ENCODE measurements at regions not wholly inside any gene's neighbourhood (a gene's known extent, or its start where the extent isn't known, plus 50 kb on each side); places are given as distances from the start of the nearest gene placed in this dataset.

- TF ChIP-seq RFX1 (IDR thresholded peaks at IDR 0.05) = no peak
- no peak for TF ChIP-seq ZNF668 (CRISPR knock-in tag; IDR thresholded peaks at IDR 0.05)
- TF ChIP-seq JUND (IDR thresholded peaks at IDR 0.05; ENCODE audit: borderline replicate concordance, low read depth, low read length) = no peak
- TF ChIP-seq JUND (tag; IDR thresholded peaks at IDR 0.05; ENCODE audit: borderline replicate concordance, low read depth, low read length) = no peak
- no peak for TF ChIP-seq GTF2A2 (tag; IDR thresholded peaks at IDR 0.05)
- TF ChIP-seq PML (IDR thresholded peaks at IDR 0.05; ENCODE audit: low read length) = no peak
- TF ChIP-seq, protein P1, sequence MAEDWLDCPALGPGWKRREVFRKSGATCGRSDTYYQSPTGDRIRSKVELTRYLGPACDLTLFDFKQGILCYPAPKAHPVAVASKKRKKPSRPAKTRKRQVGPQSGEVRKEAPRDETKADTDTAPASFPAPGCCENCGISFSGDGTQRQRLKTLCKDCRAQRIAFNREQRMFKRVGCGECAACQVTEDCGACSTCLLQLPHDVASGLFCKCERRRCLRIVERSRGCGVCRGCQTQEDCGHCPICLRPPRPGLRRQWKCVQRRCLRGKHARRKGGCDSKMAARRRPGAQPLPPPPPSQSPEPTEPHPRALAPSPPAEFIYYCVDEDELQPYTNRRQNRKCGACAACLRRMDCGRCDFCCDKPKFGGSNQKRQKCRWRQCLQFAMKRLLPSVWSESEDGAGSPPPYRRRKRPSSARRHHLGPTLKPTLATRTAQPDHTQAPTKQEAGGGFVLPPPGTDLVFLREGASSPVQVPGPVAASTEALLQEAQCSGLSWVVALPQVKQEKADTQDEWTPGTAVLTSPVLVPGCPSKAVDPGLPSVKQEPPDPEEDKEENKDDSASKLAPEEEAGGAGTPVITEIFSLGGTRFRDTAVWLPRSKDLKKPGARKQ (CRISPR knock-in tag; IDR thresholded peaks at IDR 0.05) = no peak
Observed at GRCh38 chr6:99148111-99148510, 200.4 kb upstream of the FBXL4 start (continued).

GRCh38 chr6:99147206-99147605 is 199.5 kb upstream of the FBXL4 start:
- Histone ChIP-seq H2AFZ (ENCODE audit: low read depth, low read length) (no peak overlapping the region), H3K4me2 (ENCODE audit: insufficient read depth, low read length) (no peak overlapping the region), H3K9ac (ENCODE audit: insufficient read depth in 1 of 2, low read depth in 2 of 2, low read length in 2 of 2) (no peak overlapping the region), H3K9me3 (replicated peaks; ENCODE audit: control insufficient read depth, insufficient read depth, low read depth, low read length) (no peaks in the 10 kb centered on the region), H3K36me3 (ENCODE audit: control insufficient read depth, insufficient read depth, low read length) (no peaks in the 10 kb centered on the region), H3K79me2 (ENCODE audit: control insufficient read depth, insufficient read depth, low read length) (no peaks in the 10 kb centered on the region), H3K27me3 (ENCODE audit: control insufficient read depth in 2 of 2, insufficient read depth in 2 of 2, low read length in 2 of 2) (peaks cover 0 to 2% of the 10 kb centered on the region in 2 experiments; a peak in 1 of 5 replicates), H3K4me3 (no peak overlapping the region), H4K20me1 (replicated peaks; ENCODE audit: control insufficient read depth, insufficient read depth, low read length) (no peaks in the 10 kb centered on the region), H3K27ac (ENCODE audit: extremely low read depth, low read depth, low read length) (no peak overlapping the region), H3K9me1 (ENCODE audit: control insufficient read depth, insufficient read depth, low read length) (no peaks in the 10 kb centered on the region), H3K4me1 (replicated peaks in 1 of 2; ENCODE audit: control insufficient read depth in 2 of 2, insufficient read depth in 2 of 2, low read length in 2 of 2) (no peaks in the 10 kb centered on the region)
- 0% methylated on average over 5 of the region's 5 CpGs for WGBS (ENCODE audit: insufficient coverage, low coverage, missing lambda C conversion rate)
- intact Hi-C loops (cut with micrococcal nuclease) (no loop called here), in situ Hi-C loops (cut with MboI) (no loop called here)
- FAIRE-seq (no peak), ATAC-seq (no peak), DNase-seq (ENCODE audit: extremely low read depth in 1 of 4, low spot score in 3 of 4) (no peak)
- no TSS peak for BruUV-seq (replicated peaks)
- CTCF ChIA-PET (ENCODE audit: low intra/inter-chr PET ratio) = no interaction called here
- POLR2A ChIA-PET = no interaction called here
- TF ChIP-seq MGA (IDR thresholded peaks at IDR 0.05) = no peak

Measured in K562 (cell line).